HG03575 (cell line): ENCODE measurements at regions not wholly inside any gene's neighbourhood (a gene's known extent, or its start where the extent isn't known, plus 50 kb on each side); places are given as distances from the start of the nearest gene placed in this dataset.

ENCODE experiments used
- ATAC-seq: cut with Tn5 transposase; IDR thresholded peaks from one replicate; pipeline ENCODE4 v1.9.1; 2021; ENCODE audit not compliant: unreplicated experiment, insufficient number of reproducible peaks, low FRiP score; ENCODE audit errors: extremely low read depth

DNA sequence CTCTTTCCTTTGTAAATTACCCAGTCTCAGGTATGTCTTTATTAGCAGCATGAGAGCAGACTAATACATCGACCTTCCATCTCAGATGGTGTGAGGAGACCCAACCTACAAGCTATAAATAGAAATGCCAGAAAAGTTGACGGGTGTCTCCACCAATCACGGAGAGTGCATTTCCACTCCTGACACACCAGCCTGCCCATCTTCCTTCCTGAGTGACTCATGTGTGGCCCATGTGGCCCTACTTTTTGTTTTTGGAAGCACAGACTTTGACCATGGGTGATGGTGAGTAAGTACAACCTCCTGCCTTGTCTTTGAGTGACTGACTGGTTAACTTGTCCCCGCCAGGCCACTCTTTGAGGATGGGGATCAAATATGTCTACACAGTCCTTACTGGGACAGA is 147.0 kb downstream of the OAT start:
- no peak for ATAC-seq

DNA sequence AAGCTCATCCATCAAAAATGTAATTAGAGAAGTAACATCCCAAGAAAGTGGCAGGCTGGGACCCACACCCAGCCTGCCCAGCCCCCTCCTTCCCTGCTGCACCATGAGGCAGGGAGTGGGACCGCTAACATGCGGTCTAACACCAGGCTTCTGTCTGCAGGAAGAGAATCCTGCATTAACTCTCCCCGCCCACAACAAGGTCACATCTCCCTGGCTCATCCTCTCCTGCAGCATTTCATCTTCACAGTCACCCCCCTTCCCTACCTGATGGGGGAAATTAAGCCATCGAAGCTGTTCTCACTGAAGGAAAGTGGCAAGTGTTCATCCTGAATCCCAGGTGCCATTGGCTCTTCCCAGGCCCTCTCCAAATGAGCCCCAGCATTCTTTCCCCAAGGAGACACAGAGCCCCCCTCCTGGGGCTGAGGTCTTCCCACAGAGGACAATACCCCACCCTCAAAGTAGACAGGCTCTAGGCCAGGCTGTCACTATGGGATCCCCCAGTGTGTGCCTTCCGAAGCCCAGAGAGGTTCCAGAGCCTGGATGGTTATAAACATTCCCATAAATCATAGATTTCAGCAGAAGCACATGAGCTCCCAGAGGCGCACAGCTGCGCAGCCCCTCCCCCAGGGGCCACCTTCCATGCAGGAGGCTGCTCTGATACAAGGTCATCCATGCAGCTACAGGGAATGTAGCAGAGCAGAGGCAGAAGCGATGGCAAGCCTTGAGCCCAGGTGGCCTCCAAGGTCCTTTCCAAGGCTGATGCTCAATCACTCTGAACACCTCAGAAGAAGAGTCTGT is 148.0 kb downstream of the OAT start:
- ATAC-seq = no peak

DNA sequence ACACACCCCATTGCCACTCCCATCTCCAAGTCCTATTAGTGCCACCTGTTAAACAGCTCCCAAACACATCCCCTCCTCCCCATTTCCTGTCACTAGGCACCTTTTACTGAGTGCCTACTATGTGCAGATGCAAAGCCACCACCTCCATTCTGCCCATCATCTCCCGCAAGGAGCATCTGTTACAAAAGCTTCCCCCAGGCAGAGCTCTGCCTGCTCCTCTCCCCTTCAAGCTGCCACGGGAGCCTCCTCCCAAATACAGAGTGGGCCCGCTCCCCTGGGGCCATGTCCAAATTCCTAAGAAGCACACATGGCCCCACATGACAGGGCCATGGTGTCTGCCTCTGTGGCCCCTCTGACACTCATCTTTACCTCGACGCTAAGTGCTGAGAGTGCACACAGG is 149.7 kb downstream of the OAT start:
- no peak for ATAC-seq

DNA sequence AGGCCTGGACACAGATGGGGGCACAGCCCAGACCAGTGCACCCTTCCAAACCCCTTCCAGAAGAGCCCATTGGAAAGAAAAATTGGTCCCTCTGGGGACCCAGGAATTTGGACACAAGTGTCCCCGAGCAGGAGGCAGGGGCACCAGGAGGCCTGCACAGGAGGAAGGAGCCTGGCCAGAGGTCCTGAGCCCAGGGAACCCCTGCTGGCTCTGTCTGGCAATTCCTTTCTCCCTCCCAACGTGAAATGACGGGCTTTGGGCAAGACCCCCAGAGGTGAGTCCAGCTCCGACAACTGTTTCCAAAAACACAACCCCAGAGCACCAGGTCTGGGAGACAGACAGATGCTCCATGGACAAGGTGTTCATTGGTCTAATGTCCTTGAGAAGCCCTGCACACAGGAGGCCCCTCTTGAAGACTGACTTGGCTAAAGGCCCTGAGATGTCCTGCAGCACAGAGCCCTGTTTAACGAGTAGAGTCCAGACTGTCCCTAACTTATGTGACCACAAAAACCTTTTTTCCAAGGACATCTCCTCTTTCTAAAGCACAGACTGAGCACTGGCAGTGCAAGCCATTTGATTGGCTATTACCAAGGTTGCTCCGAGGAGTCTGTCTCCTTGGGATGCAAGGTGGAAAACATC is 150.7 kb downstream of the OAT start:
- no peak for ATAC-seq

DNA sequence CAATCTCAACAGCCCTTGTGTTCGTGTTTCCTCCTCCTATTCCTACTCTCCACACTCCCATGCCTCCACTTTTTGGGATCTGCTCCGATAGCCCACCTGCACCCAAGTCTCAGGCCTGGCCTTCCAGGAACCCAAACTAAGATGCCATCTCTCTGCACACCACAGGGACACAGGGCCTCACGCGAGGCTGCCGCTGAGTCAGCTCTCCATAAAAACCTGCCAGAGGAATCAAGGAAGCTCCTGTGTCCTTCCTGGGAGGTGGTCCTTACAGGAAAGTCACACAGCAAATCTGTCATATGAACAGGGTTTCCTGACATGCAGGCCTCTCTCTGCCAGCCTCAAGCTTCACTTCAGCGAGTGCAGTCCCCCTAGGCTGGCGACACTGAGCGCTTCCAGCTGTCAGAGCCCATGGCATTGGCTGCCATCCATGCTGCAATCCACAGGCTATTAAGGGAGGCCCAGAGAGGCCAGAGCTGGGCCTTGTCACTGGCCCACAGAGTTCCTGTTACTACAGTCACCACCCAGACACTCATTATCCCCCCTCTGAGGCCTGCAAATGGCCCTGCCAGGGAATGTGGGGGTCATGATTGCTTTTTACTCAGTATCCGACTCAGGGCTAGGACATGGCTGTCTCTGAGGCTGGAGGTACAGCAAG is 151.4 kb downstream of the OAT start:
- ATAC-seq = no peak

DNA sequence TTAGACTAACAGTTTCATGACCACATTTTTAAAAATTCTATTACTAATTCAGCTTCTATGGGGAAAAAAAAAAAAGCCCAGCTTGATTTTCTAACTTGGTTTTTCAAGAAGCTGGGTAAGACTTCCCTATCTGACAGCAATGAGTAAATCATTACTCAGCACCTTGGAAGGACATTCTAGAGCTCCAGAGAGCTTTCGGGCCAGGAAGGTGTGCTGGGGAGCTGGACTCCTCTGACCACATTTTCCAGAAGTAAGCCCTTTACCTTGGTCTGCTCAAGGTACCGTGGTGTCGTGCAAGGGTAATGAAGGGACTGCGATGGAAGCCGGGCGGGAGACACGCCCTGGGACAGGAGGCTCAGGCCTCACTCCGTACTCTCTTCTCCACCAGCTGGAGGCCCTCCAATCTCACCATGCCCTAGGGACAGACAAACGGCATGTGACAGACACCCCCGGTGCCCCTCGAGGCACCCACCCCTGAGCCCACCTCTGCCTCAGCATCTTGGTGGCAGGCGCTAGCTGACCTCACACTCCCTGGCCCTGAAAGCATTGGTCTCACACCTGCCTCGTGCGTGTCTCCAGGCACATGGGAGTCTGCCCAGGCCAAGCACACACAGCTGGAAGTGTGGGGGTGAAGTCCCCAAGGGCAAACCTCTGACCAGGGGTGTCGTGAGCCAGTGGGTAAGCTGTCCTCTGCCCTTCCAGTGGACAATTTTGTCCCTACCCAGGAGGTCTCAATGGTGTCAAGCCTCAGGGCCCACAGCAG is 152.1 kb downstream of the OAT start:
- ATAC-seq = no peak

DNA sequence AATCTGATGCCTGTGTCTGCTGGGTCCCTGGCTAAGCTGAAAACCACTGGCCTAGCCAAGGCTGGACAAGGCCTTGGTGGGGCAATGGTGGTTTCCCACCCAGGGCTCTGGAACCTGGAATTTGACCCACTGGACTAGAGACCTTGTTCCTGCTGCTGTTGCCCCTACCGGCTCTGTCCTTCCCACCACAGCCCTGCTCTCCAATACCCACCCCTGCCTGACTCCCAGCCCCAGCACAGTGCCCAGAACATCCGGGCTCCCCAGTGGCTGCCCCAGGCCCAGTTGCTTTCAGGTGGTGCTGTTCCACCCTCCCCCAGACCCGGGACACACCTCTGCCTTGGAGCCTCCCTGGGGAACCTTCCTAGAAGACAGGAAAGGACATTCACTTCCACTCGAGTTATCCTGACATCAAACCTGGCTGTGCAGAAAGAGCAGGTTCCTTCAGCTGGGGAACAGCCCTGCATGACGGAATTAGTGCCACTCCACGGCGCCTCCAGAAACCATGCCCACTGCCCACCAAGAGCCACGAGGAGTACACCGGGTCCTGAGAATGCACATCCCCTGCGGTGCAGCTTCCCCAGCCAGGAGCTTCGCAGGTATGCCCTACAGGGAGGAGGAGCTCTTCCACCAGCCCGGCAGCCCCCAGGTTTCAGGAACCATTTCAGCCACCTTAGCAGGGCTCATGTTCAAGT is 152.8 kb downstream of the OAT start:
- ATAC-seq = no peak

DNA sequence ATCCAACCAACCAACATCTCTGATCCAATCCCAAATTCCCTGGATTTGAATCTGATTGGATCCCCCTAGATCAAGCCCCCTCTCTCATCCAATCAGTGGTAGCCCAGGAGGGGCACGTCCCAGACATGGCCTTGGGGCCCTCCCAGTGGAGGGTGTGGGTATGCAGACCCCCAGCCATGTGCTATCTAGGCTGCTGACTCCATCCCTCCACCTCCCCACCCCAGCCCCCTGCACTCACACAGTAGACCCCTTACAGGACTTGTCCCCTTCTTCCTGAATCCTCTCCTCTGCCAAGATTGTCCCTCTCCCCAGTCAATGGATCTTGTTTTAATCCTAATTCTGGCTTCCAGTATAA is 153.4 kb downstream of the OAT start:
- ATAC-seq = no peak

DNA sequence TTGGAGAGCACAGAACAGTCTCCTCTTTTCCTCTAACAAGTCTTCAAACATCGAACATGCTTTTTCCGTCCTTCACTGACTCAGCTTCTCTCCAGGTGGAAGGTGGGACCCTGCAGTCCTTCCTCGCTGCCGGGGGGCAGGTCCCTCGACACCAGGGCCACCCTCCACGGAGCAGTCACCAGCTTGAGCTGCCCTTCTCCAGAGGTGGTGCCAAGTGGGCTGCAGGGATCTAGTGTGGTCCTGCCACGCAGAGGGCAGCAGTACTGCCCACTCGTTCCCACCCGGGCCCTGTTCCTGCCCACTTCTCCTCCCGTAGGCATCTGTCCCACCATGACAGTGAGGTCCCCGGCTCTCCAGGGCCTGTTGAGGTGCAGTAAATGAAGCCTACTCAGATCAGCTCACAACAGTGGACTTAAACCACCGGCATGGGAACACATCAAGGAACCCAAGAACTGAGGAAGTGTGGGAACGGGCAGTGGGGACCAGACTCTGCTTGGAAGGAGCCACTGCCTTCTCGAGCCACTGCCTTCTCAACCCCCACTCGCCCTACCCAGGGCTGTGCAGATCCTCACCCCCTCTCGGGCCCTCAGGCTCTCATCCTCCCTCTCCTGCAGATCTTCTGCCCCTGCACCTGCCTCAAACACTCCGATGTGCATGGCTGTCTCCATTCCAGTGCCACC is 153.9 kb downstream of the OAT start:
- no peak for ATAC-seq

DNA sequence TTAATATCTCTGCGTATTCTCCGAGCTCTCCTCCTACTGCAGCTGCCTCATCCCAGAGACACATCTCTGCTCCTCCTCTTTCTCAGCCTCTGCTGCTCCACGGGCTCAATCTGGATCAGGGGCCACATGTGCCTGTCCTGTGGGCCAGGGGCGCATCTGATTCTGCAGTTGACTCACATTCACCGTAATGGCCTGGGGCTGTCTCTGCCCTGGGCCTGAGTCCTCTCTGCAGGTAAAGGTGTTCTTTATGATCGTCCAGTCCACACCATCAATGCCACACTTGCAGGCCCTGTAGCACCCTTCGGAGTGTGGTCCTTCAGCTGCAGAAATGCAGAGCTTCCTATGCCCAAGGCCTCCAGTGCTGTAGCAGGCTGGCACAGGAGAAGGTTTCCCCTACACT is 154.5 kb downstream of the OAT start:
- ATAC-seq = no peak

DNA sequence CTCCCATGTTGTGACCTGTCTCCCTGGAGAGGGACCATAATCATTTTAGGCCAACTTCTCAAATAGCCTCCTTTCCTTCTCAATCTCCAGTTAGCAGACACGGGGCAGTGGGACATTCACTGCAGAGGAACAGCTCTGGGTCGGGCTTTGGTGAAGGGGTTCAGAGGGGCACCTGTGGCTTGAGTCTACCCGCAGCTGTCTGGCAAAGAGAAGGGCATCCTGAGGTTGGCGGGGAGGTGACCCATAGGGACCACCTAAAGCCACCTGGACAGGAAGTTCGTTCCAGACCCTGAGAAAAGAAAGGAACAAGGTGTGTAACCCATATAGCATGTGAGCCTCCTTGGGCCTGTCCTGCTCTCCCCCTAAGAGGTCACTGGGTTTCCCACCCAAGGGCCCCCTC is 155.0 kb downstream of the OAT start:
- no peak for ATAC-seq

DNA sequence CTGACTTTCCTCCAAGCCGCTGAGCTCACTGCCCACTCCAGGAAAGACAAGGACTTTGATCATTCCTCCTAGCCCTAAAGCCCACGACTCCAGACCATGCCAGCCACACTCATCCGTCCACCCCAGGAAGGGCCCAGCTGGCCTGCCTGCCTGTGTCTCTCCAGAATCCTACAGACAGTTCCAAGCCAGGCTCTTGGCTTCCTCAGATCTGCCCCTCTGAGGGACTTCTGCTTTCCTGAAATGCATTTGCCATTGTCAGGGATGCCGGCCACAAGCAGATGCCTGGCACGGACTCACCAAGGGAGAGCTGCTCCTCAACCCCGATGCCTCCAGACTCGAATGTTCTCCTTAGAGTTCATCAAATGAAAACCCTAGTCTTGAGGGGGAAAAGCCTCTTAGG is 155.8 kb downstream of the OAT start:
- ATAC-seq = no peak

DNA sequence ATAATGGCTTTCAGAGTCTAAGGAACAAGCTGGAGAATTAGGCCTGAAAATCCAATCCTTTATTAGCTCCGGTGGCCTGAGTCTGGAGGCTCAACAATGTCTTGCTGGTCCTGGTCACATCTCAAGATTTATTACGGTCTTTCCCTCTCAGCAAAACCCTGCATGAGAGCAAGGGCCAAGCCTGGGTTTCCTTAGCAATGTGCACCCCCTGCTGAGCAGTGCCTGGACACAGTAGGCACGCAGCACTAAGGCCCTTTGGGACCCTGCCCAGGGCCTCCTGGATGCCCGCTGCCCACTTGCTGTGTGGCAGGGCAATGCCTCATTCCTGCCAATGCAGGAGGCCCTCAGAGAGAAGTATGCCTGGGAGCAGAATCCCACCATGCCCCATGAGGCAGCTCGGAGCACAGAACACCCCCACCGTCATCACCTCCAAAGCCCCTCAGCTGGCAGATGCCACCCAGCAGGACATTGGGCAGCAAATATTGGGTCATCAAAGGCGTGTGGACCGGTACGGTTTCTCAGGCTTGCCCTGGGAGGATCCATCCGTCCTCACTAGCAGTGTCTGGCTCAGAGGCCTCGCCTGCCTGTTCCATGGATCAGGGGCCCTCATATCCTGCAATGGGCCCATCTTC is 156.4 kb downstream of the OAT start:
- ATAC-seq = no peak

DNA sequence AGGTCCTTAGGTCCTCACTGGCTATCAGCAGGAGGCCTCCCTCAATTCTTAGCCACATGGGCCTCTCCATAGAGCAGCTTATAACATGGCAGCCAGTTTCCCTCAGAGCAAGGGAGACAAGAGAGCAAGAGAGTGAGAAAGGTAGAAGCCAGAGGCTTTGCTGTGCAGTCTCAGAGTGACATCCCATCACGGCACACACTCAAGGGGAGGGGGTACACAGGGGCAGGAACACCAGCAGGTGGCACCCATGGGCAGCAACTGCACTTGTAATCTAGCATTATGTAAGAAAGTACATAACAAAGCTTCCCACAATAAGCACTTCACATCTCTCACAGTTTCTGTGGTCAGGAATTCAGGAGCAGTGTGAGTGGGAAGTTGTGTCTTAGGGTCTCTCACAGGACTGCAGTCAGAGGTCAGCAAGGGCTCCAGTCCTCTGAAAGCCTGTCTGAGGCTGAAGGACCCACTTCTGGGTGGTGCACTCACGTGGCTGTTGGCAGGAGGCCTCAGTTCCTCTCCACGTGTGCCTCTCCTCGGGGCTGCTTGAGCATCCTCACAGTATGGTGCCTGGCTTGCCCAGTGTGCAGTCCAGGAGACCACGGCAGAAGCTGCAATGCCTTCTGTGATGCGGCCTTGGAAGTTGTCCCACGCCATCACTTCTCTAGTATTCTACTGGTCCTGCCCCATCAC is 159.4 kb downstream of the OAT start:
- ATAC-seq = no peak

DNA sequence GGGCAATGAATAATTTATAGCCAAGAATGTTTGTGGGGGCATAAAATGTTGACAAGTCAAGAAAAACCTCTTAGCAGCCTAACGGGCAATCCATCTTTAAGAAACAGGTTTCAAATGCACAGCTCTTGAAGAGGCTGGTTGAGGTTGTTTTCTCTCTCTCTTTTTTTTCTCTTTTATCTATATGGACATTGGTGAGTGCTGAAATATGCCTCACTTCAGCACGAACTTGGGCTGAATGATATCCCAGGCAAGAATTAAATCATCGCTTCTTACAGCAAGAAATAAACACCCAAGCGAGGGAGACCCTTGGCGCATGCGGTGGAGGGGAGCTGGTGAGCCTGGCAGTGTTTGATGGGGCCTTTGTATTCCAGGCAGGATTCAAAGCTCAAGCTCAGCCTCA is 160.9 kb downstream of the OAT start:
- ATAC-seq = no peak

DNA sequence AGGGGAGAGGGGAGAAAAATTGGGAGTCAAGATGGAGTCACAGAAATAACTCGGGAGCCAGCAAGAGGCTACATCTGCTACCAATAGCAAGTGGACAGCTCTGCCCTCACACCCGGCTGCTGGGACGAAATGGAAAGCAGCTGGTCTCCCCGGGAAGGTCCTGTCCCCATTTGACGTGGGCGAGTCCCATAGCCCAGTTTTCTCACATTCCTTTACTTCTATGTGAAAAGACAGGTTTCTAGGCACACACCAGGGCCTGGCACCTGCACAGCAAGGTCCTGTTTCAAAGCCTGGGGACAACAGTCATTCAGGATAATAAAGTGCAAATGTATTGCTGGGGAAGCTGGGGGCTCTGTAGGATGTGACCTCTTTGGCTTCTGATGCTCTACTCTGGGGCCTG is 162.6 kb downstream of the OAT start:
- no peak for ATAC-seq

DNA sequence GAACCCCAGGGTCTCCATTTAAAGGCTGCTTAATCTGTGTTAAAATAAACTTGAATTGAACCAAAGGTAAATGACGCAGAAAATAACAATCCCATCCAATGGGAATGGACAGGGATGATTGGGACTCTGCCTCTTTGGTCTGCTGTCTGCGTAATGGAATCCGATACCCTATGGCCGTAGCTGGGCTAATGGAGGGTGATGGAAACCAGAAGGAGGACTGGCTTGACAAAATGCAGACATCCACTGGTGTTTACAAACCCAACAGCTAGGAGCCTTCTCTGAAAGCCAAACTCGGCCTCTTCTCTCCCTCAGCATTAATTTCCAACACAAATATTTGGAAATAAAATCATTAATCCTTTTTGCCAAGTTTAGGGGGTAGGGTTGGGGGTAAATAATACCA is 162.2 kb upstream of the CHST15 start:
- no peak for ATAC-seq

DNA sequence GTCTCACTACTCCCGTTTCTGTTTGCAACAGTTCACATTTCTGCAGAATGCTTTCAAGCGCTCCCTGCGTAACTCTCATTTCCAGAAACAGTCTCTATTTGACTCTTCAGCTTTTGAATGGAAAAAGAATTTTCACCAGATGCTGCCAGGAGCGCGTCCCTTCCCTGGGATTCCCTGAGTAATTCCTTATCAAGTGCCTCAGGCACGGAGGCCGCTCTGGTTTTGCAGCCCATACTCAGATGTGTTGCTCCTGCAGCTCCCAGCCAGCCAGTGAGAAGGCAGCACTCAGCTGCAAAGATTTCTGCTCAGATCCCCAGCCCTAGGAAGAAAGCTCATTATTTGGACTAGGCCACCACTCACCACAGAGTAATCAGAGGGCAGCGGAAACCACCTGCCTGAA is 161.1 kb upstream of the CHST15 start:
- ATAC-seq = no peak
